DND-41 (cell line): ENCODE measurements at regions not wholly inside any gene's neighbourhood (a gene's known extent, or its start where the extent isn't known, plus 50 kb on each side); places are given as distances from the start of the nearest gene placed in this dataset.

ENCODE experiments used
- ATAC-seq: fragments of 200-7000 bp; cut with Tn5 transposase; 3 replicates; pipeline ENCODE4 v1.9.1; 2021; ENCODE audit warnings: low read depth; ENCODE audit not compliant: insufficient read depth
- DNase-seq: peaks from one replicate; pipeline ENCODE4 v3.0.0-alpha.2; 2020
- H2AFZ ChIP-seq: 2 replicates; pipeline ENCODE4 v1.6.0; 2012; ENCODE audit warnings: low read depth, low read length
- H3K27ac ChIP-seq: 2 replicates; pipeline ENCODE4 v1.5.1; 2012; ENCODE audit warnings: low read length, inconsistent platforms
- H3K27me3 ChIP-seq: fragments of 200-600 bp; sonication (generic); 2 replicates; pipeline ENCODE4 v1.6.0; 2012; ENCODE audit warnings: low read length, mild to moderate bottlenecking, inconsistent platforms; ENCODE audit not compliant: insufficient read depth, poor library complexity
- H3K36me3 ChIP-seq: 2 replicates; pipeline ENCODE4 v1.5.1; 2012; ENCODE audit warnings: low read length, inconsistent platforms; ENCODE audit not compliant: insufficient read depth
- H3K4me1 ChIP-seq: 2 replicates; pipeline ENCODE4 v1.5.1; 2012; ENCODE audit warnings: mild to moderate bottlenecking, low read length; ENCODE audit not compliant: insufficient read depth
- H3K4me2 ChIP-seq: 2 replicates; pipeline ENCODE4 v1.6.0; 2012; ENCODE audit warnings: mild to moderate bottlenecking, moderate library complexity, low read length, inconsistent platforms; ENCODE audit not compliant: insufficient read depth
- H3K4me3 ChIP-seq, 2 experiments: fragments of 200-600 bp in 1 of 2; shearing (Covaris generic) in 1 of 2; 2 replicates each; pipeline ENCODE4 v1.5.1; 2012 to 2016; ENCODE audit warnings: inconsistent platforms in 2 of 2, low read length in 2 of 2, mild to moderate bottlenecking in 2 of 2, low read depth in 1 of 2, moderate library complexity in 1 of 2
- H3K79me2 ChIP-seq: 2 replicates; pipeline ENCODE4 v1.6.0; 2012; ENCODE audit warnings: low read length, inconsistent platforms; ENCODE audit not compliant: insufficient read depth
- H3K9ac ChIP-seq: 2 replicates; pipeline ENCODE4 v1.6.0; 2012; ENCODE audit warnings: low read depth, mild to moderate bottlenecking, inconsistent platforms, low read length, moderate library complexity
- H3K9me3 ChIP-seq: 2 replicates; pipeline ENCODE4 v1.5.1; 2012; ENCODE audit warnings: low read length, moderate library complexity, mild to moderate bottlenecking, inconsistent platforms; ENCODE audit not compliant: insufficient read depth, severe bottlenecking
- H4K20me1 ChIP-seq: 2 replicates; pipeline ENCODE4 v1.6.0; 2012; ENCODE audit warnings: low read length; ENCODE audit not compliant: insufficient read depth
- EZH2 ChIP-seq: IDR thresholded peaks from 3 replicates; pipeline ENCODE4 v1.6.1; 2012; ENCODE audit warnings: borderline replicate concordance, low read depth, mild to moderate bottlenecking, moderate library complexity, low read length, inconsistent platforms; ENCODE audit not compliant: severe bottlenecking
- TF ChIP-seq, protein P1 (sequence below): IDR thresholded peaks from 2 replicates; pipeline ENCODE4 v1.5.1; 2012; ENCODE audit warnings: borderline replicate concordance, low read length, moderate library complexity, mild to moderate bottlenecking; ENCODE audit not compliant: poor library complexity, severe bottlenecking; ENCODE audit errors: extremely low read depth

GRCh38 chr5:90169078-90169477, 240.5 kb downstream of the CETN3 start:
- Histone ChIP-seq H3K27ac (no peak overlapping the region), H3K79me2 (no peaks in the 10 kb centered on the region), H3K9ac (no peak overlapping the region), H3K4me1 (no peaks in the 10 kb centered on the region), H3K36me3 (no peaks in the 10 kb centered on the region), H3K4me2 (no peak overlapping the region), H2AFZ (no peak overlapping the region), H4K20me1 (no peaks in the 10 kb centered on the region), H3K27me3 (no peaks in the 10 kb centered on the region), H3K4me3 (no peak overlapping the region), H3K9me3 (no peaks in the 10 kb centered on the region)
- ATAC-seq (no peak), DNase-seq (no peak)
- TF ChIP-seq, protein P1, sequence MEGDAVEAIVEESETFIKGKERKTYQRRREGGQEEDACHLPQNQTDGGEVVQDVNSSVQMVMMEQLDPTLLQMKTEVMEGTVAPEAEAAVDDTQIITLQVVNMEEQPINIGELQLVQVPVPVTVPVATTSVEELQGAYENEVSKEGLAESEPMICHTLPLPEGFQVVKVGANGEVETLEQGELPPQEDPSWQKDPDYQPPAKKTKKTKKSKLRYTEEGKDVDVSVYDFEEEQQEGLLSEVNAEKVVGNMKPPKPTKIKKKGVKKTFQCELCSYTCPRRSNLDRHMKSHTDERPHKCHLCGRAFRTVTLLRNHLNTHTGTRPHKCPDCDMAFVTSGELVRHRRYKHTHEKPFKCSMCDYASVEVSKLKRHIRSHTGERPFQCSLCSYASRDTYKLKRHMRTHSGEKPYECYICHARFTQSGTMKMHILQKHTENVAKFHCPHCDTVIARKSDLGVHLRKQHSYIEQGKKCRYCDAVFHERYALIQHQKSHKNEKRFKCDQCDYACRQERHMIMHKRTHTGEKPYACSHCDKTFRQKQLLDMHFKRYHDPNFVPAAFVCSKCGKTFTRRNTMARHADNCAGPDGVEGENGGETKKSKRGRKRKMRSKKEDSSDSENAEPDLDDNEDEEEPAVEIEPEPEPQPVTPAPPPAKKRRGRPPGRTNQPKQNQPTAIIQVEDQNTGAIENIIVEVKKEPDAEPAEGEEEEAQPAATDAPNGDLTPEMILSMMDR, result no peak

DNA sequence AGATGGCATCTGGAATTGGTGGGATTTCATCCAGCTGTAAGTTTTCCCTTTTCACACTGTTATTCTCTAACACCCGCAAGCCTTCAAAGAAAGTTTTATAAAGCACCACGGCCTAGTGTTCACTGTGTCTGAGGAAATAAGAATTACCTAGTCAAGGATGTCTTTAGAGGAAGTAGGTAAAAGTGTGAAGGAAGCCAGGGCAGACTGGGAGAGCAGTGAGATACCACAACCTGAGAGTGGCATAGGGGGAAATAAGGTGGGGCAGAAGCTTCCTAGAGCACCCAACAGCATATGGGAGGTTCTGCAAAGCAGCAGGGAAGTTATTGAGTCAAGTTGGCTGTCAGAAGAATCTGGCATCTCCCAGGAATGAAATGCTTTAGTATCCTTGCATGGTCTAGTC, 241.2 kb downstream of the CETN3 start:
- H3K36me3 ChIP-seq, result no peaks in the 10 kb centered on the region
- H3K4me2 ChIP-seq, result no peak overlapping the region
- TF ChIP-seq EZH2, result no peak
- TF ChIP-seq, protein P1, result no peak
- no peak for ATAC-seq
- H3K27ac ChIP-seq, result no peak overlapping the region
- no peak for DNase-seq
- H2AFZ ChIP-seq, result no peak overlapping the region
- no peaks in the 10 kb centered on the region for H3K27me3 ChIP-seq
- H3K79me2 ChIP-seq, result no peaks in the 10 kb centered on the region
- H3K9ac ChIP-seq, result no peak overlapping the region
- H4K20me1 ChIP-seq, result no peaks in the 10 kb centered on the region
- H3K4me1 ChIP-seq, result no peaks in the 10 kb centered on the region
- H3K4me3 ChIP-seq, result no peak overlapping the region
- no peaks in the 10 kb centered on the region for H3K9me3 ChIP-seq

DNA sequence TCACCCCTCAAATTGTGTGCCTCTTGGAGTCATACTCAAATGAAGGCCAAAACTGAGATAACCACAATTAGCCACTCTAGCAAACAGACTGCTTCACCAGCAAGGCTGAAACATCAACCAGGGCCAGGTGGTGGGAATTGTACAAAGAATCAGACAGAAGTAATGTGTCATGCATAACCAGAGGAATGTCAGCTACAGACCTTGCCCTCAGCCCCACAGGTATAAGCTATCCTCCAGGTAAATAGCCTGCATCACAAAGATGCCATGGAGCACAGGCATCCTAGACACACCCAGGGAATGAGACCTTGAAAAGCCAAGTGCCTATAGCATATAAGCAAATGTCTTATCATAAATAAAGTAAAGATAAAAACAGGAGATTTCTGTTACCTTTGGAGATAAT, 242.7 kb downstream of the CETN3 start:
- Histone ChIP-seq H3K4me1 (no peaks in the 10 kb centered on the region), H3K9me3 (no peaks in the 10 kb centered on the region), H3K36me3 (no peaks in the 10 kb centered on the region), H3K9ac (no peak overlapping the region), H3K79me2 (no peaks in the 10 kb centered on the region), H4K20me1 (no peaks in the 10 kb centered on the region), H2AFZ (no peak overlapping the region), H3K27ac (no peak overlapping the region), H3K4me2 (no peak overlapping the region), H3K27me3 (no peaks in the 10 kb centered on the region), H3K4me3 (no peak overlapping the region)
- TF ChIP-seq, protein P1, result no peak
- ATAC-seq (no peak), DNase-seq (no peak)

- H4K20me1 ChIP-seq, result no peaks in the 10 kb centered on the region
- no peak overlapping the region for H3K4me2 ChIP-seq
- H3K4me1 ChIP-seq, result no peaks in the 10 kb centered on the region
- no peaks in the 10 kb centered on the region for H3K36me3 ChIP-seq
- no peak overlapping the region for H3K4me3 ChIP-seq
- no peaks in the 10 kb centered on the region for H3K79me2 ChIP-seq
- H3K27ac ChIP-seq, result no peak overlapping the region
- no peaks in the 10 kb centered on the region for H3K27me3 ChIP-seq
- no peaks in the 10 kb centered on the region for H3K9me3 ChIP-seq
- DNase-seq (no peak), ATAC-seq (no peak)
- no peak for TF ChIP-seq EZH2
- no peak overlapping the region for H3K9ac ChIP-seq
- no peak overlapping the region for H2AFZ ChIP-seq
These were observed 247.2 kb downstream of the CETN3 start for GRCh38 chr5:90162324-90162723.
